ENCODE measurements at regions not wholly inside any gene's neighbourhood (a gene's known extent, or its start where the extent isn't known, plus 50 kb on each side); places are given as distances from the start of the nearest gene placed in this dataset.

- TF ChIP-seq POLR2A (IDR thresholded peaks at IDR 0.05; ENCODE audit: borderline replicate concordance, extremely low read depth, insufficient read depth, insufficient read length) (no peak), ZNF274 (IDR thresholded peaks at IDR 0.05; ENCODE audit: low read depth, low read length) (no peak), JUND (IDR thresholded peaks at IDR 0.05) (no peak), EZH2phosphoT487 (IDR thresholded peaks at IDR 0.05; ENCODE audit: borderline replicate concordance) (no peak), CEBPB (IDR thresholded peaks at IDR 0.05; ENCODE audit: low read depth) (no peak), SIN3A (IDR thresholded peaks at IDR 0.05; ENCODE audit: low read depth) (no peak), EZH2 (IDR thresholded peaks at IDR 0.05) (no peak), POLR2AphosphoS5 (IDR thresholded peaks at IDR 0.05; ENCODE audit: low read depth, low read length) (no peak)
- TF ChIP-seq, protein P1, sequence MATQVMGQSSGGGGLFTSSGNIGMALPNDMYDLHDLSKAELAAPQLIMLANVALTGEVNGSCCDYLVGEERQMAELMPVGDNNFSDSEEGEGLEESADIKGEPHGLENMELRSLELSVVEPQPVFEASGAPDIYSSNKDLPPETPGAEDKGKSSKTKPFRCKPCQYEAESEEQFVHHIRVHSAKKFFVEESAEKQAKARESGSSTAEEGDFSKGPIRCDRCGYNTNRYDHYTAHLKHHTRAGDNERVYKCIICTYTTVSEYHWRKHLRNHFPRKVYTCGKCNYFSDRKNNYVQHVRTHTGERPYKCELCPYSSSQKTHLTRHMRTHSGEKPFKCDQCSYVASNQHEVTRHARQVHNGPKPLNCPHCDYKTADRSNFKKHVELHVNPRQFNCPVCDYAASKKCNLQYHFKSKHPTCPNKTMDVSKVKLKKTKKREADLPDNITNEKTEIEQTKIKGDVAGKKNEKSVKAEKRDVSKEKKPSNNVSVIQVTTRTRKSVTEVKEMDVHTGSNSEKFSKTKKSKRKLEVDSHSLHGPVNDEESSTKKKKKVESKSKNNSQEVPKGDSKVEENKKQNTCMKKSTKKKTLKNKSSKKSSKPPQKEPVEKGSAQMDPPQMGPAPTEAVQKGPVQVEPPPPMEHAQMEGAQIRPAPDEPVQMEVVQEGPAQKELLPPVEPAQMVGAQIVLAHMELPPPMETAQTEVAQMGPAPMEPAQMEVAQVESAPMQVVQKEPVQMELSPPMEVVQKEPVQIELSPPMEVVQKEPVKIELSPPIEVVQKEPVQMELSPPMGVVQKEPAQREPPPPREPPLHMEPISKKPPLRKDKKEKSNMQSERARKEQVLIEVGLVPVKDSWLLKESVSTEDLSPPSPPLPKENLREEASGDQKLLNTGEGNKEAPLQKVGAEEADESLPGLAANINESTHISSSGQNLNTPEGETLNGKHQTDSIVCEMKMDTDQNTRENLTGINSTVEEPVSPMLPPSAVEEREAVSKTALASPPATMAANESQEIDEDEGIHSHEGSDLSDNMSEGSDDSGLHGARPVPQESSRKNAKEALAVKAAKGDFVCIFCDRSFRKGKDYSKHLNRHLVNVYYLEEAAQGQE (IDR thresholded peaks at IDR 0.05; ENCODE audit: low read depth), result no peak
- TF ChIP-seq, protein P2, sequence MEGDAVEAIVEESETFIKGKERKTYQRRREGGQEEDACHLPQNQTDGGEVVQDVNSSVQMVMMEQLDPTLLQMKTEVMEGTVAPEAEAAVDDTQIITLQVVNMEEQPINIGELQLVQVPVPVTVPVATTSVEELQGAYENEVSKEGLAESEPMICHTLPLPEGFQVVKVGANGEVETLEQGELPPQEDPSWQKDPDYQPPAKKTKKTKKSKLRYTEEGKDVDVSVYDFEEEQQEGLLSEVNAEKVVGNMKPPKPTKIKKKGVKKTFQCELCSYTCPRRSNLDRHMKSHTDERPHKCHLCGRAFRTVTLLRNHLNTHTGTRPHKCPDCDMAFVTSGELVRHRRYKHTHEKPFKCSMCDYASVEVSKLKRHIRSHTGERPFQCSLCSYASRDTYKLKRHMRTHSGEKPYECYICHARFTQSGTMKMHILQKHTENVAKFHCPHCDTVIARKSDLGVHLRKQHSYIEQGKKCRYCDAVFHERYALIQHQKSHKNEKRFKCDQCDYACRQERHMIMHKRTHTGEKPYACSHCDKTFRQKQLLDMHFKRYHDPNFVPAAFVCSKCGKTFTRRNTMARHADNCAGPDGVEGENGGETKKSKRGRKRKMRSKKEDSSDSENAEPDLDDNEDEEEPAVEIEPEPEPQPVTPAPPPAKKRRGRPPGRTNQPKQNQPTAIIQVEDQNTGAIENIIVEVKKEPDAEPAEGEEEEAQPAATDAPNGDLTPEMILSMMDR (IDR thresholded peaks at IDR 0.05 in 2 of 3, conservative IDR thresholded peaks at IDR 0.05 in 1 of 3; ENCODE audit: borderline replicate concordance in 1 of 3, insufficient read depth in 1 of 3, low read depth in 2 of 3, low read length in 2 of 3), result no peak
- TF ChIP-seq, protein P3, sequence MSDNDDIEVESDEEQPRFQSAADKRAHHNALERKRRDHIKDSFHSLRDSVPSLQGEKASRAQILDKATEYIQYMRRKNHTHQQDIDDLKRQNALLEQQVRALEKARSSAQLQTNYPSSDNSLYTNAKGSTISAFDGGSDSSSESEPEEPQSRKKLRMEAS (IDR thresholded peaks at IDR 0.05), result no peak
These were observed 173.6 kb downstream of the MBL2 start for GRCh38 chr10:52598936-52599335.

All from HCT116 (cell line).